Activated CD4-positive, alpha-beta T cell treated with anti-CD3 and anti-CD28 coated beads for 36 hours (primary cell): ENCODE measurements at regions not wholly inside any gene's neighbourhood (a gene's known extent, or its start where the extent isn't known, plus 50 kb on each side); places are given as distances from the start of the nearest gene placed in this dataset.
"Not testable (repeated sequence)": the region's sequence is repeated elsewhere in the genome, so short reads cannot be mapped to it uniquely, and the experiment has no call there.

Experiments
- ATAC-seq: fragments of 200-7000 bp; cut with Tn5 transposase; one replicate; pipeline ENCODE4 v1.10.0; 2021; ENCODE audit warnings: mild to moderate bottlenecking, moderate library complexity
- CTCF ChIA-PET: fragments of 350-600 bp; sonication (Branson Sonifier 250); formaldehyde crosslinking; loops from one replicate; lab custom pipeline; 2021; ENCODE audit warnings: antibody characterized with exemption; lab: Charles Lee
- POLR2A ChIA-PET: fragments of 350-600 bp; sonication (Branson Sonifier 250); formaldehyde crosslinking; loops from one replicate; lab custom pipeline; 2021; ENCODE audit warnings: antibody characterized with exemption, inconsistent platforms; lab: Charles Lee
- DNase-seq: peaks from one replicate; pipeline ENCODE4 v3.0.0-alpha.2; 2020
- H3K27ac Mint-ChIP-seq: one replicate; pipeline ENCODE4 v1.8.0; 2021; ENCODE audit warnings: mixed read lengths
- H3K27me3 Mint-ChIP-seq: one replicate; pipeline ENCODE4 v1.8.0; 2021; ENCODE audit warnings: mixed read lengths
- H3K36me3 Mint-ChIP-seq: one replicate; pipeline ENCODE4 v1.8.0; 2021; ENCODE audit warnings: low read depth, mixed read lengths
- H3K4me1 Mint-ChIP-seq: one replicate; pipeline ENCODE4 v1.8.0; 2021; ENCODE audit warnings: mixed read lengths
- H3K4me3 Mint-ChIP-seq: one replicate; pipeline ENCODE4 v1.8.0; 2021; ENCODE audit warnings: mild to moderate bottlenecking, moderate library complexity, mixed read lengths
- H3K9me3 Mint-ChIP-seq: one replicate; pipeline ENCODE4 v1.8.0; 2021; ENCODE audit warnings: low read depth, mixed read lengths
- intact Hi-C, 2 experiments: fragments of 100-400 bp; cut with DNase I in 1 of 2; cut with micrococcal nuclease in 1 of 2; formaldehyde crosslinking; loops; one replicate each; pipeline versions ENCODE4 v1.14.2 to v1.15.1; 2022 to 2024; cut with DNase I, micrococcal nuclease

DNA sequence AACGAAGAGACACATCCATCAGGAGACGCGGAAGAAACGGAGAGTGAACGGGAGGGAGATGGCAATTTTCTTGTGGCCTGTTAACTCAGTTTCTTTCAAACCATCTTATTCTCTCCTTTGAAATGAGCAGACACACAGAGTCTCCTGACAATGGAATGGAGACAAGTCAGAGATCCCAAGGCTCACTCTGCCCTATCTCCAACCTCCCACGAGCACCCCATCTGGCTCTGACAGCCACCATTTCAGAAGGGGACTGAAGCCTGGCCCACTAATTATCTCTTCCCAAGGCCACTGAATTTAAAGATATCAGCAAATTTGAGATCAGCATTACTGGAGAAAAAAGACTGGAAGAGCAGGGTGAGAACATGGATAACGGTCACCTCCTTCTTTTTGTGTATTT lies 215.6 kb downstream of the DHX15 start:
- CTCF ChIA-PET = no interaction called here
- Mint-ChIP-seq H3K36me3 (no peaks in the 10 kb centered on the region), H3K27ac (no peak overlapping the region), H3K27me3 (peaks cover 6% of the 10 kb centered on the region), H3K4me1 (no peaks in the 10 kb centered on the region), H3K4me3 (no peak overlapping the region), H3K9me3 (no peaks in the 10 kb centered on the region)
- DNase-seq (no peak), ATAC-seq (no peak)
- intact Hi-C loops = no loop called here
- POLR2A ChIA-PET = no interaction called here

GRCh38 chr4:24364852-24365251 lies 219.5 kb downstream of the DHX15 start:
- H3K4me1 Mint-ChIP-seq = no peaks in the 10 kb centered on the region
- no peaks in the 10 kb centered on the region for H3K9me3 Mint-ChIP-seq
- DNase-seq (no peak), ATAC-seq (no peak)
- H3K36me3 Mint-ChIP-seq = no peaks in the 10 kb centered on the region
- no peak overlapping the region for H3K4me3 Mint-ChIP-seq
- POLR2A ChIA-PET = no interaction called here
- intact Hi-C loops = no loop called here
- no peak overlapping the region for H3K27ac Mint-ChIP-seq
- peaks cover 2% of the 10 kb centered on the region for H3K27me3 Mint-ChIP-seq
- CTCF ChIA-PET = interaction anchor here (1.4 kb wide), 1 partner anchor 37 kb away, joined by 5 read pairs; no protein-coding TSS in a partner anchor

- intact Hi-C loops = no loop called here
- no peaks in the 10 kb centered on the region for H3K4me1 Mint-ChIP-seq
- ATAC-seq = no peak
- no peak overlapping the region for H3K27ac Mint-ChIP-seq
- H3K27me3 Mint-ChIP-seq = peaks cover 2% of the 10 kb centered on the region
- CTCF ChIA-PET = no interaction called here
- no peak for DNase-seq
- POLR2A ChIA-PET = no interaction called here
- H3K9me3 Mint-ChIP-seq = no peaks in the 10 kb centered on the region
- H3K36me3 Mint-ChIP-seq = no peaks in the 10 kb centered on the region
- H3K4me3 Mint-ChIP-seq = no peak overlapping the region
These were observed 220.1 kb downstream of the DHX15 start for GRCh38 chr4:24364249-24364648.

DNA sequence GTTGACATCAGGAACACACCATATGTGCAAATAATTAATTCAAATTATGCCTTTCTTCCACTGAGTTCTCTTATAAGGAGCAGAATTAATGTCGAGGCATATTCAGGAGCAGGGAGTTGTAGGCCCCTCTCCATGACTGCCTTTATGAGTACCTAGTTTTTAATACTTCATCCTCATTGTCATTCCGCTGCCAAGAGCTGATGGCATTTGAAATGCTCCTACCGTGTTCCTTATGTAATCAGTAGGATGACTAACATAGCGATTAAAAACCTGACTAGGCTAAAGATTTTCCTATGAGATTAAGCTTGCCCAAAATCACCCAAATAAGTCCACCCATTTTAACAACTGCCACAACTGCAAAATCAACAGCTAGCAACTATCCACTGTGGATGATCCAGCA lies 220.6 kb downstream of the DHX15 start:
- Mint-ChIP-seq H3K27ac (no peak overlapping the region), H3K36me3 (no peaks in the 10 kb centered on the region), H3K27me3 (peaks cover 2% of the 10 kb centered on the region), H3K9me3 (no peaks in the 10 kb centered on the region), H3K4me3 (no peak overlapping the region), H3K4me1 (no peaks in the 10 kb centered on the region)
- DNase-seq (no peak), ATAC-seq (no peak)
- ChIA-PET POLR2A (no interaction called here), CTCF (no interaction called here)
- intact Hi-C loops = no loop called here

GRCh38 chr4:24352112-24352511 lies 232.2 kb downstream of the DHX15 start:
- no peak overlapping the region for H3K27ac Mint-ChIP-seq
- no peaks in the 10 kb centered on the region for H3K9me3 Mint-ChIP-seq
- ATAC-seq (no peak), DNase-seq (no peak)
- no peak overlapping the region for H3K4me3 Mint-ChIP-seq
- peaks cover 2% of the 10 kb centered on the region for H3K27me3 Mint-ChIP-seq
- CTCF ChIA-PET = no interaction called here
- H3K4me1 Mint-ChIP-seq = no peaks in the 10 kb centered on the region
- intact Hi-C loops = no loop called here
- POLR2A ChIA-PET = no interaction called here
- no peaks in the 10 kb centered on the region for H3K36me3 Mint-ChIP-seq

DNA sequence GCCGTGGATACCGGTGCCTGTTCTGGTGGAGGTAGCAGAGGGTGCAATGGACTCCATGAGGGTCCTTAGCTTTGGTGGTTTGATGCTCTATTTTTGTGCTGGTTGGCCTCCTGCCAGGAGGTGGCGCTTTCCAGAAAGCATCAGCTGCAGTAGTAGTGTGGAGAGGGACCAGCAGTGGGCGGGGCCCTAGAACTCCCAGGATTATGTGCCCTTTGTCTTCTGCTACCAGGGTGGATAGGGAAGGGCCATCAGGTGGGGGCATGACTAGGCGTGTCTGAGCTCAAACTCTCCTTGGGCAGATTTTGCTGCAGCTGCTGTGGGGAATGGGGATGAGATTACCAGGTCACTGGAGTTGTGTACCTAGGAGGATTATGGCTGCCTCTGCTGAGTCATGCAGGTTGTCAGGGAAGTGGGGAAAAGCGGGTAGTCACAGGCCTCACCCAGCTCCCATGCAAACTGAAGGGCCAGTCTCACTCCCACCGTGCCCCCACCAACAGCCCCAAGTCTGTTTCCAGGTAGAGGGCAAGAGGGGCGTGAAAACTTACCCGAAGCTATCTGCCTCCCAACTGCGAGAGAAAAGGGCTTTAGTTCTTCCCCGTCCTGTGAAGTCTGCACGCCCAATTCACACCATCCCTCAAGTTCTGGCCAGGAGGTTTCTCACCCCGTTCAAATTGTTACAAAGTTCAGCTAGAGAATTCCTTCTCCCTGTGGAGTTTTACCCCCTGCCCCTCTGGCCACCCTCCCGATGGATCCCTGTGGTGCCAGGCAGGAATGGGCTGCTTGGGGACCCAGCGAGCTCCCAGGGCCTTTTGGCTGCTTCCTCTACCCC lies 235.0 kb downstream of the DHX15 start:
- peak; percentile 10 for DNase-seq
- H3K27me3 Mint-ChIP-seq, H3K4me3 Mint-ChIP-seq, H3K4me1 Mint-ChIP-seq, intact Hi-C loops, POLR2A ChIA-PET, H3K36me3 Mint-ChIP-seq, H3K9me3 Mint-ChIP-seq, CTCF ChIA-PET, H3K27ac Mint-ChIP-seq, ATAC-seq: not testable (repeated sequence)

- ATAC-seq (no peak), DNase-seq (no peak)
- Mint-ChIP-seq H3K27ac (no peak overlapping the region), H3K4me1 (no peaks in the 10 kb centered on the region), H3K27me3 (no peaks in the 10 kb centered on the region), H3K9me3 (no peaks in the 10 kb centered on the region), H3K36me3 (no peaks in the 10 kb centered on the region), H3K4me3 (no peak overlapping the region)
- CTCF ChIA-PET = no interaction called here
- intact Hi-C loops = no loop called here
- POLR2A ChIA-PET = no interaction called here
These were observed 245.1 kb downstream of the DHX15 start for GRCh38 chr4:24339260-24339659.

DNA sequence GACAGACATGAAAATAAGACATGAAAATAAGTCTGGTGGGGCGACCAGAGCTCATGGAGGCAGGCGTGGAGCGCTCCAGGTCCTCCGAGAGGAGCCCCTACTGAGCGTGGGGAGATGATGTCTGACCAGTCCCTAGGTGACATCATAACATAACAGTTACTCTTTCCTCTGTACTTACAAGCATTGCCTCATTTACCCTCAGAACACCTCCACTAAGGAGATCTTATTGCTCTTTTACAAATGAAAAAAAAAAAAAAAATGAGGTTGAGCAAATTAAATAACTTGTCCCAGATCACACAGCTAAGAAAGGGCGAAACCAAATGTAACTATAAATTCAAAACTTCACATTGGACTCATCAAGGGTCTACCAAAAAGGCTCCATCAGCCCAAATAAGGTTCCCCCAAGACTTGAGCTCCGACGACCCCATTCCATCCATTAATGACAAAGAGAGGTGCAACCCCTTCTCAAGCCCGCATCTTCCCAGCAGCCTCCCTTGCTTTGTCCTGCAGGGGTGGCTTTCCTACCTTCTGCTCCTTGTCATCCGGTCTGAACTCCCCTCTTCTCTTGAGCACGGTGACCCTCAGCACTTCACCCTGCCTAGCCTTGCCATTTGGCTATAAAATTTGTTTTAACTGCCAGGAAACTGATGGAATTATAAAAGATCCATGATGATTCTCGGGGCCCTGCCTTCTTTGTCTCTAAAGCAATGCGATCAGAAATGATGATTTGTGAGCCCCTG lies 246.7 kb downstream of the DHX15 start:
- ATAC-seq = no peak
- CTCF ChIA-PET = no interaction called here

GRCh38 chr4:24335616-24336015 lies 248.7 kb downstream of the DHX15 start:
- Mint-ChIP-seq H3K27me3 (peaks cover 2% of the 10 kb centered on the region), H3K4me3 (no peak overlapping the region), H3K9me3 (no peaks in the 10 kb centered on the region), H3K27ac (no peak overlapping the region), H3K4me1 (no peaks in the 10 kb centered on the region), H3K36me3 (no peaks in the 10 kb centered on the region)
- intact Hi-C loops = no loop called here
- ATAC-seq (no peak), DNase-seq (no peak)
- ChIA-PET CTCF (no interaction called here), POLR2A (no interaction called here)

More for the DNA sequence above, 246.7 kb downstream of the DHX15 start:
- intact Hi-C loops = no loop called here
- Mint-ChIP-seq H3K27me3 (no peaks in the 10 kb centered on the region), H3K4me1 (no peaks in the 10 kb centered on the region), H3K27ac (no peak overlapping the region), H3K4me3 (no peak overlapping the region), H3K36me3 (no peaks in the 10 kb centered on the region), H3K9me3 (no peaks in the 10 kb centered on the region)
- POLR2A ChIA-PET = no interaction called here
- no peak for DNase-seq

DNA sequence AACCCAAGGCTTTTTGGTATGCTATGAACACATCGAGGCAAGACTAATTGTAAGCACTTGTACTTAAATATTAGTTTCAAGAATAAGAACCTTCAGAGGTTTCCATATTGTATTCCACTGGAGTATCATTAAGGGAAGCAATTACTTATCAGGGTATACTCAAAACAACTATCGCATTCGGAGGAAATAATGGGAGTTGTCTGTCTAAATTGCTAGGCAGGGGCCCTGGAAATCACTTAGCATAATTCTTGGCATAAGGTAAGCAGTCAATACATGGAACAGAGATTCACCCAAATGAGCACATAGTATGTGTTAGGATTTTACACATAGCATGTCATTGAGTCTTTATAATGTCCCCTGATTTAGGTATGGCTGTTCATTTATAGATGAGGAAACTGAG lies 249.4 kb downstream of the DHX15 start:
- ChIA-PET POLR2A (no interaction called here), CTCF (no interaction called here)
- intact Hi-C loops = no loop called here
- Mint-ChIP-seq H3K27me3 (peaks cover 2% of the 10 kb centered on the region), H3K36me3 (no peaks in the 10 kb centered on the region), H3K27ac (no peak overlapping the region), H3K4me1 (no peaks in the 10 kb centered on the region), H3K9me3 (no peaks in the 10 kb centered on the region), H3K4me3 (no peak overlapping the region)
- ATAC-seq (no peak), DNase-seq (no peak)

- intact Hi-C loops = no loop called here
- no peak overlapping the region for H3K27ac Mint-ChIP-seq
- no peaks in the 10 kb centered on the region for H3K36me3 Mint-ChIP-seq
- H3K27me3 Mint-ChIP-seq = peaks cover 4% of the 10 kb centered on the region
- CTCF ChIA-PET = no interaction called here
- H3K4me1 Mint-ChIP-seq = no peaks in the 10 kb centered on the region
- POLR2A ChIA-PET = no interaction called here
- H3K4me3 Mint-ChIP-seq = no peak overlapping the region
- no peak for DNase-seq
- H3K9me3 Mint-ChIP-seq = no peaks in the 10 kb centered on the region
- ATAC-seq = no peak
These were observed 253.8 kb downstream of the DHX15 start for GRCh38 chr4:24330573-24330972.

DNA sequence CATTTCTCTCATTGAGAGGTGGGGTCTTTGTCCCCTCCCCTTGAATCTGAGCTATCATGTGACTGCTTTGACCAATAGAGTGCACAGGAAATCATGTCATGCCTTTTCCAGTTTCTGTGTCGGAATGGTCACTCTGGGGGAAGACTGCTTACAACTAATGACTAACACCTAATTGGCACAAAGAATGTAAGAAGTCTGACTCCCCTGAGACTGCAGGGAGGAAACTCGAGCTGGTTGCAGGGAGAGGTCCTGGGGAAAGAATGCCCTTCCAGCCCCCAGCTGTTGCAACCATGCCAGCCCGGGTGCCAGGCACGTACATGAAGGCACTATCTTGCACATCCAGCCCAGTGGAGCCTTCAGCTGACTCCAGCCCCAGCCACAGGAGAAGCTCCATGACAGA lies 254.2 kb downstream of the DHX15 start:
- intact Hi-C loops = no loop called here
- no peaks in the 10 kb centered on the region for H3K9me3 Mint-ChIP-seq
- ChIA-PET CTCF (no interaction called here), POLR2A (no interaction called here)
- peaks cover 4% of the 10 kb centered on the region for H3K27me3 Mint-ChIP-seq
- H3K36me3 Mint-ChIP-seq = no peaks in the 10 kb centered on the region
- H3K4me1 Mint-ChIP-seq = no peaks in the 10 kb centered on the region
- DNase-seq = no peak
- ATAC-seq = no peak
- H3K27ac Mint-ChIP-seq = no peak overlapping the region
- no peak overlapping the region for H3K4me3 Mint-ChIP-seq
